ENCODE measurements at regions not wholly inside any gene's neighbourhood (a gene's known extent, or its start where the extent isn't known, plus 50 kb on each side); places are given as distances from the start of the nearest gene placed in this dataset.

DNA sequence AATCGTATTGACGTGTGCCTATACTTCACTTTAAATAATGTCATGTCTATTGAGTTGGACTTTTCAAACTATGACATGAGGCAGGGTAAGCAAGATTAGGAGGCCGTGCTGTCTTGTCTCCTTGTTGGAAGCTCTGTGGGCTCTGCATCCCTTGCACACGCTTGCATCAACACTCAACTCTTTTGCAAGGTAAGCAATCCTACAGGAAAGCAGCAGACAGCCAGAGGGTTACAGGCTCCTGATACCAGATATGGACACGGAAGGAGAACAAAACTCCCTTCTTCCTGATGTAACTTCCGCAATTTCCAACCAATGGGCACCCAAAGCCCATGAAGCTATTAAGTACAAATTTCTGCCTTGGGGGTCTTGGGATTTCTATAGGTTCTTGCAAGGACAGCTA lies 1520.7 kb upstream of the B3GALT2 start:
- H2AFZ ChIP-seq, result no peak overlapping the region
- no peaks in the 10 kb centered on the region for H3K4me1 ChIP-seq (ENCODE audit: insufficient read depth)
- H3K9me3 ChIP-seq (ENCODE audit: low read depth), result no peaks in the 10 kb centered on the region
- H3K9me2 ChIP-seq (replicated peaks; ENCODE audit: insufficient read depth), result no peaks in the 10 kb centered on the region
- H3K4me2 ChIP-seq, result no peak overlapping the region
- no peak overlapping the region for H3K4me3 ChIP-seq
- TF ChIP-seq EZH2phosphoT487 (IDR thresholded peaks at IDR 0.05; ENCODE audit: low read depth, severe bottlenecking, unreplicated experiment), result no peak
- TF ChIP-seq EZH2 (IDR thresholded peaks at IDR 0.05; ENCODE audit: borderline replicate concordance), result no peak
- TF ChIP-seq CTCF (IDR thresholded peaks at IDR 0.05; ENCODE audit: poor library complexity), result no peak
- no peaks in the 10 kb centered on the region for H3K27me3 ChIP-seq
- H3K27ac ChIP-seq, result no peak overlapping the region
- DNase-seq (ENCODE audit: low spot score), result no peak
- 93% methylated on average over 6 of the region's 6 CpGs for WGBS (ENCODE audit: low lambda C conversion rate, missing lambda C conversion rate)
- no peaks in the 10 kb centered on the region for H4K20me1 ChIP-seq (ENCODE audit: insufficient read depth, poor library complexity, severe bottlenecking)
- no peaks in the 10 kb centered on the region for H3K79me2 ChIP-seq
- no peaks in the 10 kb centered on the region for H3K36me3 ChIP-seq (replicated peaks; ENCODE audit: insufficient read depth, low read depth)

DNA sequence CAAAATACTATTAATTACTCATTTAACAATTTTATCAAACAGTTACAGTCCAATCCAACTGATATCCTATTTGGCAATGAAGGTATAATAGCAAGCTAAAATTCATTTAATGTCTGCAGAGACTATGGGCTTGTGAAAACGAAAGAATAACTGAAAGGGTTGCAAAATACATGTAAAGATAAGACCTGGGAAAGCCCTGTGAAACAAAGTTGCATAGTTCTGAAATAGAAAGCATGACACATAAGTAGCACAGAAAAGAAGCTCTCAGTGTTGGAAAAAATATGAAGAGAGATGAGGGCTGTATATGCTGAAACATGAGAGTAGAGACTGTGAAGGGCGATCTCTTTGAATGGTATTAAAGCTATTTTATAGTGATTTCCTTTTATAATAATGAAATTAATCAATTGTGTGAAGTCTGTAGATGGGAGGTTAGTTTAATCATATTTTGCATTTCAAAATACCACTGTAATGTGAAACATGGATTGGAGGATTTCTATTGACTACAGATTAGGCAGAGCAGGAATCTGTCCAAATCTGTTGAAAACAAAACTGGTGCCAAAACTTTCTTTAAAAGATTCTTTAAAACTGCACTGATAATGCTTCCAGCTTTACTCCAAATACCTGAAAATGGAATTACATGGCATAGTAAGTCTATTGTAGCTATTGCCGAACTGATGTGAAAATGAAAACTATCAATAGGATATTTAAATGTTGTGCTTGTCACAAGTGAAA lies 1518.9 kb upstream of the B3GALT2 start:
- Histone ChIP-seq H3K27ac (no peak overlapping the region), H4K20me1 (ENCODE audit: insufficient read depth, poor library complexity, severe bottlenecking) (no peaks in the 10 kb centered on the region), H3K9me3 (ENCODE audit: low read depth) (no peaks in the 10 kb centered on the region), H3K4me2 (peak overlapping the region; percentile 31), H3K4me3 (no peak overlapping the region), H3K4me1 (ENCODE audit: insufficient read depth) (no peaks in the 10 kb centered on the region), H3K79me2 (no peaks in the 10 kb centered on the region), H3K9me2 (replicated peaks; ENCODE audit: insufficient read depth) (no peaks in the 10 kb centered on the region), H3K27me3 (no peaks in the 10 kb centered on the region), H2AFZ (no peak overlapping the region), H3K36me3 (replicated peaks; ENCODE audit: insufficient read depth, low read depth) (no peaks in the 10 kb centered on the region)
- peak; percentile 8 for DNase-seq (ENCODE audit: low spot score)
- TF ChIP-seq EZH2phosphoT487 (IDR thresholded peaks at IDR 0.05; ENCODE audit: low read depth, severe bottlenecking, unreplicated experiment), result no peak
- no peak for TF ChIP-seq EZH2 (IDR thresholded peaks at IDR 0.05; ENCODE audit: borderline replicate concordance)
- no peak for TF ChIP-seq CTCF (IDR thresholded peaks at IDR 0.05; ENCODE audit: poor library complexity)
- 70% methylated on average over 3 of the region's 3 CpGs for WGBS (ENCODE audit: low lambda C conversion rate, missing lambda C conversion rate)

- Histone ChIP-seq H3K27me3 (no peaks in the 10 kb centered on the region), H3K79me2 (no peaks in the 10 kb centered on the region), H3K9me3 (ENCODE audit: low read depth) (no peaks in the 10 kb centered on the region), H3K9me2 (replicated peaks; ENCODE audit: insufficient read depth) (no peaks in the 10 kb centered on the region), H2AFZ (no peak overlapping the region), H3K4me1 (ENCODE audit: insufficient read depth) (no peaks in the 10 kb centered on the region), H3K4me3 (no peak overlapping the region), H4K20me1 (ENCODE audit: insufficient read depth, poor library complexity, severe bottlenecking) (no peaks in the 10 kb centered on the region), H3K27ac (no peak overlapping the region), H3K36me3 (replicated peaks; ENCODE audit: insufficient read depth, low read depth) (no peaks in the 10 kb centered on the region), H3K4me2 (no peak overlapping the region)
- TF ChIP-seq EZH2 (IDR thresholded peaks at IDR 0.05; ENCODE audit: borderline replicate concordance) (no peak), CTCF (IDR thresholded peaks at IDR 0.05; ENCODE audit: poor library complexity) (no peak), EZH2phosphoT487 (IDR thresholded peaks at IDR 0.05; ENCODE audit: low read depth, severe bottlenecking, unreplicated experiment) (no peak)
- DNase-seq (ENCODE audit: low spot score), result no peak
- WGBS (ENCODE audit: low lambda C conversion rate, missing lambda C conversion rate), result 69% methylated on average over 7 of the region's 7 CpGs
Measured at GRCh38 chr1:194698908-194699318, 1512.5 kb upstream of the B3GALT2 start.
